HEK293T (cell line): ENCODE measurements at regions not wholly inside any gene's neighbourhood (a gene's known extent, or its start where the extent isn't known, plus 50 kb on each side); places are given as distances from the start of the nearest gene placed in this dataset.

Experiments
- BHLHE40 ChIP-seq: fragments of 450-650 bp; IDR thresholded peaks from 2 replicates; pipeline ENCODE4 v1.6.1; 2016; ENCODE audit warnings: mild to moderate bottlenecking, moderate library complexity, borderline replicate concordance
- CTBP1 ChIP-seq: fragments of 450-650 bp; IDR thresholded peaks from 2 replicates; pipeline ENCODE4 v1.6.1; 2016; ENCODE audit warnings: borderline replicate concordance
- FOXK2 ChIP-seq: fragments of 450-650 bp; IDR thresholded peaks from 2 replicates; pipeline ENCODE4 v1.6.1; 2016; ENCODE audit warnings: mild to moderate bottlenecking
- HDGF ChIP-seq: fragments of 450-650 bp; IDR thresholded peaks from 2 replicates; pipeline ENCODE4 v1.6.1; 2017; ENCODE audit warnings: antibody characterized with exemption, borderline replicate concordance
- L3MBTL2 ChIP-seq: fragments of 450-650 bp; conservative IDR thresholded peaks from 2 replicates; pipeline ENCODE4 v1.6.1; 2016; ENCODE audit warnings: mild to moderate bottlenecking
- SP1 ChIP-seq: fragments of 450-650 bp; IDR thresholded peaks from 2 replicates; pipeline ENCODE4 v1.6.1; 2017
- ZNF384 ChIP-seq: fragments of 450-650 bp; IDR thresholded peaks from 2 replicates; pipeline ENCODE4 v1.6.1; 2016

DNA sequence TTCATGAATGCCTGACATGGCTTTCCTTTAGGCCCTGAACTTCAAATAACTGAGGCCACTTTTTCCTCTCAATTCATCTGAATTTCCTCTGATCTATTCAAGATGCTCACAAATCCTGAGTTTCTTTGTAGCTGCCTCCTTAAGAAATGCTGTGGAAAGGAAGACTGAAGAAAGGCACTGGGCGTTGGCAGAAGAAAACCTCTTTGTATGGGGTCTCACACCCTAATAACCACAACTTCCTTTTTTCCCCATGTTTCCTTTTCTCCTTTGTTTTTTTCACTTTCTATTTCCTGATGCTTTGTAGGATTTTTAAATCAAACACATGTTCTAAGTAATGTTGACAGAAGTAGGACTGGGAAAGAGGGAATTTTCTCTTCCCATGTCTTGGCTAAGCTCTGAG is 447.4 kb downstream of the CMPK2 start:
- TF ChIP-seq L3MBTL2 (no peak), BHLHE40 (no peak), SP1 (no peak), CTBP1 (no peak), ZNF384 (no peak), HDGF (no peak), FOXK2 (no peak)
